H9 (cell line): ENCODE measurements at regions not wholly inside any gene's neighbourhood (a gene's known extent, or its start where the extent isn't known, plus 50 kb on each side); places are given as distances from the start of the nearest gene placed in this dataset.

Source experiments
- DNase-seq: peaks from one replicate; pipeline ENCODE4 v3.0.0-alpha.2; 2017
- H2AFZ ChIP-seq: one replicate; pipeline ENCODE4 v1.6.1; 2013; ENCODE audit warnings: mild to moderate bottlenecking, low read length, control low read depth, moderate library complexity
- H2AK5ac ChIP-seq: 2 replicates; pipeline ENCODE4 v1.6.1; 2013; ENCODE audit warnings: low read length, control low read depth, mixed read lengths; ENCODE audit not compliant: insufficient read length
- H2BK120ac ChIP-seq: one replicate; pipeline ENCODE4 v1.6.1; 2013; ENCODE audit warnings: low read depth, mild to moderate bottlenecking, low read length, control low read depth, inconsistent platforms; ENCODE audit not compliant: poor library complexity, severe bottlenecking
- H2BK12ac ChIP-seq: 2 replicates; pipeline ENCODE4 v1.6.1; 2013; ENCODE audit warnings: low read length, control low read depth, mixed read lengths, low read depth; ENCODE audit not compliant: insufficient read length
- H2BK15ac ChIP-seq: 2 replicates; pipeline ENCODE4 v1.6.1; 2013; ENCODE audit warnings: low read depth, low read length, control low read depth
- H2BK20ac ChIP-seq: one replicate; pipeline ENCODE4 v1.6.1; 2013; ENCODE audit warnings: low read depth, mild to moderate bottlenecking, low read length, control low read depth, inconsistent platforms; ENCODE audit not compliant: poor library complexity, severe bottlenecking
- H2BK5ac ChIP-seq: 2 replicates; pipeline ENCODE4 v1.6.1; 2013; ENCODE audit warnings: low read length, control low read depth, mixed read lengths; ENCODE audit not compliant: insufficient read length
- H3K14ac ChIP-seq: 2 replicates; pipeline ENCODE4 v1.6.1; 2013; ENCODE audit warnings: low read length, control low read depth; ENCODE audit not compliant: insufficient read depth
- H3K18ac ChIP-seq: 2 replicates; pipeline ENCODE4 v1.6.1; 2013; ENCODE audit warnings: low read depth, mild to moderate bottlenecking, mixed read lengths, low read length, control low read depth; ENCODE audit not compliant: insufficient read length
- H3K23ac ChIP-seq: 2 replicates; pipeline ENCODE4 v1.6.1; 2013; ENCODE audit warnings: low read length, control low read depth, mixed read lengths, low read depth; ENCODE audit not compliant: insufficient read length
- H3K23me2 ChIP-seq: 2 replicates; pipeline ENCODE4 v1.6.1; 2013; ENCODE audit warnings: low read depth, mild to moderate bottlenecking, mixed read lengths, low read length, control low read depth; ENCODE audit not compliant: insufficient read length, poor library complexity, severe bottlenecking
- H3K27ac ChIP-seq: 2 replicates; pipeline ENCODE4 v1.5.1; 2013; ENCODE audit warnings: low read length, control low read depth, mixed read lengths, low read depth; ENCODE audit not compliant: insufficient read length
- H3K27me3 ChIP-seq: 2 replicates; pipeline ENCODE4 v1.6.1; 2013; ENCODE audit warnings: low read length, control low read depth, inconsistent platforms; ENCODE audit not compliant: insufficient read depth
- H3K4ac ChIP-seq: 2 replicates; pipeline ENCODE4 v1.6.1; 2013; ENCODE audit warnings: low read depth, mild to moderate bottlenecking, control low read depth, inconsistent platforms, low read length, moderate library complexity
- H3K4me1 ChIP-seq: 2 replicates; pipeline ENCODE4 v1.6.1; 2013; ENCODE audit warnings: low read length, control low read depth, inconsistent platforms; ENCODE audit not compliant: insufficient read depth
- H3K4me2 ChIP-seq: 2 replicates; pipeline ENCODE4 v1.6.1; 2013; ENCODE audit warnings: low read length, control low read depth, mixed read lengths; ENCODE audit not compliant: insufficient read length, insufficient read depth
- H3K56ac ChIP-seq: 2 replicates; pipeline ENCODE4 v1.6.1; 2013; ENCODE audit warnings: low read depth, mild to moderate bottlenecking, mixed read lengths, low read length, control low read depth; ENCODE audit not compliant: insufficient read length
- H3K79me1 ChIP-seq: 2 replicates; pipeline ENCODE4 v1.6.1; 2013; ENCODE audit warnings: low read depth, mild to moderate bottlenecking, moderate library complexity, low read length, control low read depth, inconsistent platforms; ENCODE audit not compliant: insufficient read depth, poor library complexity, severe bottlenecking
- H3K79me2 ChIP-seq: 2 replicates; pipeline ENCODE4 v1.6.1; 2013; ENCODE audit warnings: low read length, control low read depth, inconsistent platforms; ENCODE audit not compliant: insufficient read depth
- H3K9ac ChIP-seq: 2 replicates; pipeline ENCODE4 v1.6.1; 2013; ENCODE audit warnings: low read length, control low read depth, mixed read lengths; ENCODE audit not compliant: insufficient read length; ENCODE audit errors: extremely low read depth
- H3K9me3 ChIP-seq: one replicate; pipeline ENCODE4 v1.6.1; 2013; ENCODE audit warnings: low read depth, low read length, inconsistent platforms; ENCODE audit not compliant: control insufficient read depth
- H3T11ph ChIP-seq: one replicate; pipeline ENCODE4 v1.6.1; 2013; ENCODE audit warnings: mild to moderate bottlenecking, low read length, control low read depth, inconsistent platforms
- H4K20me1 ChIP-seq: one replicate; pipeline ENCODE4 v1.6.1; 2013; ENCODE audit not compliant: control insufficient read depth, insufficient read length, insufficient read depth
- H4K5ac ChIP-seq: 2 replicates; pipeline ENCODE4 v1.6.1; 2013; ENCODE audit warnings: low read depth, mild to moderate bottlenecking, mixed read lengths, low read length, control low read depth; ENCODE audit not compliant: insufficient read length
- H4K8ac ChIP-seq: replicated peaks from 2 replicates; pipeline ENCODE4 v1.6.1; 2013; ENCODE audit warnings: low read length, control low read depth, mixed read lengths, low read depth; ENCODE audit not compliant: insufficient read length
- H4K91ac ChIP-seq: 2 replicates; pipeline ENCODE4 v1.6.1; 2013; ENCODE audit warnings: low read depth, mild to moderate bottlenecking, moderate library complexity, mixed read lengths, low read length, control low read depth; ENCODE audit not compliant: insufficient read length
- H3K27ac Mint-ChIP-seq, 3 experiments: 2 replicates in 2 of 3; 3 replicates in 1 of 3; pipeline ENCODE4 v1.8.0; 2020 to 2021; ENCODE audit warnings: mixed read lengths in 3 of 3, mild to moderate bottlenecking in 1 of 3, moderate library complexity in 1 of 3
- H3K27me3 Mint-ChIP-seq: 2 replicates; pipeline ENCODE4 v1.8.0; 2021; ENCODE audit warnings: low read depth, mild to moderate bottlenecking, moderate library complexity, mixed read lengths
- H3K36me3 Mint-ChIP-seq, 3 experiments: 2 replicates in 2 of 3; 3 replicates in 1 of 3; pipeline ENCODE4 v1.8.0; 2020 to 2021; ENCODE audit warnings: low read depth in 3 of 3, mixed read lengths in 3 of 3; ENCODE audit not compliant: insufficient read depth in 1 of 3
- H3K4me1 Mint-ChIP-seq, 2 experiments: 2 replicates each; pipeline ENCODE4 v1.8.0; 2020; ENCODE audit warnings: mixed read lengths in 2 of 2
- H3K4me3 Mint-ChIP-seq, 2 experiments: 2 replicates in 1 of 2; 3 replicates in 1 of 2; pipeline ENCODE4 v1.8.0; 2020 to 2021; ENCODE audit warnings: mild to moderate bottlenecking in 2 of 2, mixed read lengths in 2 of 2, moderate library complexity in 1 of 2
- H3K9me3 Mint-ChIP-seq, 2 experiments: 2 replicates in 1 of 2; 3 replicates in 1 of 2; pipeline ENCODE4 v1.8.0; 2020; ENCODE audit warnings: mild to moderate bottlenecking in 2 of 2, mixed read lengths in 2 of 2, moderate library complexity in 1 of 2
- WGBS: extraction: QIAGEN DNeasy Blood & Tissue Kit; methylation state at CpG from one replicate; pipeline ENCODE4 v1.1.7; 2013; ENCODE audit warnings: missing lambda C conversion rate, low lambda C conversion rate, mixed read lengths; ENCODE audit not compliant: insufficient read length; ENCODE audit errors: extremely low coverage; 5-methylcytosine and 5-hydroxymethylcytosine counted together
- TF ChIP-seq, protein P1 (sequence below): fragments of 200-600 bp; sonication (generic); conservative IDR thresholded peaks from 3 replicates; pipeline ENCODE4 v1.8.0; 2021; ENCODE audit warnings: antibody characterized with exemption, mild to moderate bottlenecking

- no peaks in the 10 kb centered on the region for H3K23me2 ChIP-seq
- H2BK5ac ChIP-seq: no peak overlapping the region
- no peak overlapping the region for H3T11ph ChIP-seq
- no peak overlapping the region for H3K56ac ChIP-seq
- Mint-ChIP-seq H3K27ac (no peak overlapping the region), H3K4me1 (peaks cover 0 to 5% of the 10 kb centered on the region in 2 experiments; a peak in 1 of 4 replicates), H3K27me3 (no peaks in the 10 kb centered on the region), H3K9me3 (no peaks in the 10 kb centered on the region), H3K36me3 (no peaks in the 10 kb centered on the region), H3K4me3 (no peak overlapping the region)
- DNase-seq: no peak
- H3K23ac ChIP-seq: no peak overlapping the region
- no CpG with 5 or more reads among the region's 2 CpGs for WGBS
- no peak overlapping the region for H2BK12ac ChIP-seq
- H2BK120ac ChIP-seq: no peak overlapping the region
- no peaks in the 10 kb centered on the region for H3K27me3 ChIP-seq
- H2BK15ac ChIP-seq: no peak overlapping the region
- TF ChIP-seq, protein P1, sequence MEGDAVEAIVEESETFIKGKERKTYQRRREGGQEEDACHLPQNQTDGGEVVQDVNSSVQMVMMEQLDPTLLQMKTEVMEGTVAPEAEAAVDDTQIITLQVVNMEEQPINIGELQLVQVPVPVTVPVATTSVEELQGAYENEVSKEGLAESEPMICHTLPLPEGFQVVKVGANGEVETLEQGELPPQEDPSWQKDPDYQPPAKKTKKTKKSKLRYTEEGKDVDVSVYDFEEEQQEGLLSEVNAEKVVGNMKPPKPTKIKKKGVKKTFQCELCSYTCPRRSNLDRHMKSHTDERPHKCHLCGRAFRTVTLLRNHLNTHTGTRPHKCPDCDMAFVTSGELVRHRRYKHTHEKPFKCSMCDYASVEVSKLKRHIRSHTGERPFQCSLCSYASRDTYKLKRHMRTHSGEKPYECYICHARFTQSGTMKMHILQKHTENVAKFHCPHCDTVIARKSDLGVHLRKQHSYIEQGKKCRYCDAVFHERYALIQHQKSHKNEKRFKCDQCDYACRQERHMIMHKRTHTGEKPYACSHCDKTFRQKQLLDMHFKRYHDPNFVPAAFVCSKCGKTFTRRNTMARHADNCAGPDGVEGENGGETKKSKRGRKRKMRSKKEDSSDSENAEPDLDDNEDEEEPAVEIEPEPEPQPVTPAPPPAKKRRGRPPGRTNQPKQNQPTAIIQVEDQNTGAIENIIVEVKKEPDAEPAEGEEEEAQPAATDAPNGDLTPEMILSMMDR: no peak
- H2BK20ac ChIP-seq: no peak overlapping the region
- H4K20me1 ChIP-seq: no peaks in the 10 kb centered on the region
- H3K79me2 ChIP-seq: no peaks in the 10 kb centered on the region
- no peak overlapping the region for H4K8ac ChIP-seq
- no peak overlapping the region for H3K4me2 ChIP-seq
- H3K14ac ChIP-seq: no peak overlapping the region
- no peaks in the 10 kb centered on the region for H3K79me1 ChIP-seq
- H4K91ac ChIP-seq: no peak overlapping the region
- H2AFZ ChIP-seq: no peak overlapping the region
- no peak overlapping the region for H3K4ac ChIP-seq
- H3K27ac ChIP-seq: no peak overlapping the region
- H2AK5ac ChIP-seq: no peak overlapping the region
- no peak overlapping the region for H4K5ac ChIP-seq
- H3K9me3 ChIP-seq: no peaks in the 10 kb centered on the region
- no peak overlapping the region for H3K18ac ChIP-seq
- no peak overlapping the region for H3K9ac ChIP-seq
- no peaks in the 10 kb centered on the region for H3K4me1 ChIP-seq
Measured at GRCh38 chr20:7144464-7144863, 377.0 kb downstream of the BMP2 start.
